HG02678 (cell line): ENCODE measurements at regions not wholly inside any gene's neighbourhood (a gene's known extent, or its start where the extent isn't known, plus 50 kb on each side); places are given as distances from the start of the nearest gene placed in this dataset.
A peak's percentile ranks its signal among the peaks of the same experiment; 100 is the strongest.
"Not testable (repeated sequence)": the region's sequence is repeated elsewhere in the genome, so short reads cannot be mapped to it uniquely, and the experiment has no call there.

ENCODE experiments used
- ATAC-seq: cut with Tn5 transposase; IDR thresholded peaks from one replicate; pipeline ENCODE4 v1.9.1; 2021; ENCODE audit warnings: mild to moderate bottlenecking, moderate library complexity; ENCODE audit not compliant: unreplicated experiment

DNA sequence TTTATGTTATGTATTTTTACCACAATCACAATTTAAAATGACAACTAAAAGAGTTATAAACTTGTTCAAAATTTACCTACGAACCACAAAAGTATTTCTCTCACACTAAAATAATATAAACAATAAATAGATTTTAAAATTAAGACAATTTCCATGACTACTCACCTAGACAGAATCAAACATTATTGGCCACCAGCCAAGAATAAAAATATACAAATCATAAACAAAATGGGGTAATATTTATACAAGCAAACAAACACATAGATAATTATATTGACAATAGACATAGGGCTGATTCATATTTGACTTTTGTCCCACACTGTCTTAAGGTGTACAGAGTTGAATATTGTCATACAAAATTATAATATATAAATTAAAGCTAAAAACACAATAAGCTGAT is 119.6 kb upstream of the ZNF92 start:
- ATAC-seq = no peak

DNA sequence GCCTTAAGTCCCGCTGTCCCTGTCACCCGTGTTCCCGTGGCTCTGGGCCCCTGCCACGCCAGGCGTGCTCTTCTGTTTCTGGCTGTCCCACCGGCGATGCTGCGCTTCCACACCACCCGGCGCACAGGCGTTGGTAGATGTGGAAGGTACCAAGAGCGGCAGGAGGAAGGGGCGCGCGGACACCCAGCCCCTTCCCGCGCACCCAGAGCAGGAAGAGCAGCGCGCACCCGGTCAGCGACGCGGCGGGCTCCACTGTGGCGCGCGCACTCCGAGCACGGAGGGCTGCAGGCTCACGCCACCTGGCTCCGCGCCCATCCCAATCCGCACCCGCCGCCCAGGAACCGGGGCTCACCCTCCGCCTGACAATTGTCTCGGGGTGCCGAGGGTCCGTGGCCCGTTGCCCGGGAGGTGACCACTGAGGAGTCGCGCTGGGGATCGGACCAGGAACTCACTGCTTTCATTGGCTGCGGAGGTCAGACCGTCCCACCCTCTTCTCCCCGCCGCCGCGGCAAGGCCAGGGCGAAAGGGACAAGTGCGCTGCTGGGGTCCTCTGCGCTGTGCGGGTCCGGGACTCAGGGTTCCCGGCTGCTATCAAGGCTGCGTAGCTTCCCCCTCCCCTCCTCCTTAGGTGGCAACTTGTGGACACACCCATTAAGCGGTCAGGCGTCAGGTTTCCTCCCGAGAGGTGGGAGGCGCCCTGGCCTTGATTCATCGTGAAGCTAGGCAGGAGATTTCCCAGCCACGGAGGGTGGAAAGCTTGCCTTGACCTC is 121.6 kb upstream of the ZNF92 start:
- ATAC-seq = peak; percentile 74

DNA sequence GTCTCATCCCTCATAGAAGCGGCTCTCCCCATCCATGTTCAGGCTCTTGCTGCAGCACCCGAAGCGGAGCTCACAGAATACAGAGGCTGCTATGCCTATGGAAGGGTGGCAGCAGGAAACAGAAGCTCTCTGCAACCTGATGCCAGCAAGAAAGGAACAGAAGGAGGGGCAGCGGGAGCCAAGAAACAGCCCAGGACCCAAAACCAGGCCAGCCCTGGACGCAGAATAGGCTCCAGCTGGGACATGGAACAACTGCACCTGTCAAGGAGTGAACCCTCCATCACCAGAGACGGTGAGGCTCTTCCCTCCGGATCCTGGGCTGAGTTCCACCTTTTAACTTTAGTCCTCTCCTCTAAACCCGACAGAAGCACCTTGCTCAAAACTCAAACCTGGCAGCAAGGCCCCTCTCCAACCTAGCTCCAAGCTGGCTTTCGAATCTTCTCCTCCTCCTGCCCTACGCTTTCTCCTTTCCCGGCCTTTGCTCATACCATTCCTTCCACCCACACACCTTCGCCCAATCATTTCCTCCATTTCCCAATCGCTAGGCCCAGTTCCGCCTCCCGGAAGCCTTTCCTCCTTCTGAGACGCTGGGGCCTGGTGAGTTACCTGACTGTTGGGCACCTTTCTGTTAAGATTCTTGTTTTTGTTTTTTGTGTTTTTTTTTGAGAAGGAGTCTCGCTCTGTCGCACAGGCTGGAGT is 122.8 kb upstream of the ZNF92 start:
- ATAC-seq = no peak

DNA sequence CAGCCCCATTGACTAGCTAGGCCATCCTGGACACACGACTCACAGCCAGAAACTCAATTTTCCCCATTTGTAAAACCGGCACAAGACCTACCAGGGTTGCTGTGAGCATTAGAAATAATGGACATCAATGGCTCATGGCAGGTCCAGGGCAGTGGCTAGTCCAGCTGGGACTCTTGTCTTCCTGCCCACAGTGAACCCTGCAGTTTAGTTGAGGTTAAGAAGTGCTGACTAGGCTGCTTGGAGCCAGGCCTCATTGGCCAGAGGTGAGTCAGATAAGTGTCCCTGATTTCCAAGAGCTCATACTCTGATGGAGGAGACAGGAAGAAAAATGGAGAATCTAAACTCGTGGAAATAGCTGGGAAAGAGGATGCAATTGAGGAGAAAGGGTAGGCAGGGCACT is 123.4 kb upstream of the ZNF92 start:
- no peak for ATAC-seq

DNA sequence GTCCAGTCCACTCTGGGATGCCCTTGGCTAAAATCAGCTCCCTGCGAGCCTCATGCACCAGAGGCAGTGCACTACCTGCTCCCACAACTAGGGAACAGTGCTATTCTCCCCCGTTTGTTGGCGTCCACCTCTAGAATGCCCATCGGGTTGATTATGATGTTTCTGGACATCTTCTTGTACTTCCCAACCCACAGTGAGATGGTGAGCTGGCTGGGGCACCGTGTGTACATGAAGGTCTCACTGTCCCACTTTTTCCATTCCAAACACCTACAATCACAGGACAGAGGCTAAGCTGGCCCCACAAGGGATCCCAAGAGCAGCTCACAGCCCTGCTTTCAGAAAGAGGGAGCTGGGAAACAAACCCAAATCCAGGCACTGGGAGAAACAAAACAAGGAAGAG is 126.2 kb upstream of the ZNF92 start:
- no peak for ATAC-seq

DNA sequence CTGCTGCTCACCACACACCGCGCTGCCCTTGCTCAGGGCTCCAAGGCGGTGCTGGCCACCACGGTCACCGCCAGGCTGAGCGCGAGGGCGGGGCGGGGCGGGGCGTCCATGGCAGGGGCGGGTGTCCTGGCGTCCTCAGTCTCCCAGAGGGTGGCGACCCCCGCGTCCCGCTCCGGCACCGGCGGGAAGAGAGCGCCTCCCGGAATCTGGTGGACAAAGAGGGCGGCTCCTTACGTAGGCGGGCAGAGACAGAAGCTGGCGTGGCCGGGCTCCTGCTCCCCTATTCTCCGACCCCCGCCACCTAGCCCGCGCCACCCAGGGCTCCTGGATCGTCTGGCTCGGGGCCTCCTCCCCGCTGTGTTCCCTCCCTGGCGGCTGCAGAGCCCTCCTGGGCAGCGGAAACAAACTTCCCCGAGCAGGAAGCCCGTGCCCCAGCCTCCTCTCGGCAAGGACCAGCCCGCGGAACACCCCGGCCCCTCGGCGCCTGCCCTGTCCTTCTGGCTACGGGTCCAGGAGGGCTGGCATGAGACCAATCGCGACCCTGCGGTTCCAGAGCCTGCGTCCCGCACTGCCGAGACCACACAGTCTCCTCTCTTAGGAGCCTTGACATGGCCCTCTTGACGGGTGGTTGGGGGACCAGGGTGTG is 133.8 kb upstream of the ZNF92 start:
- ATAC-seq = no peak

DNA sequence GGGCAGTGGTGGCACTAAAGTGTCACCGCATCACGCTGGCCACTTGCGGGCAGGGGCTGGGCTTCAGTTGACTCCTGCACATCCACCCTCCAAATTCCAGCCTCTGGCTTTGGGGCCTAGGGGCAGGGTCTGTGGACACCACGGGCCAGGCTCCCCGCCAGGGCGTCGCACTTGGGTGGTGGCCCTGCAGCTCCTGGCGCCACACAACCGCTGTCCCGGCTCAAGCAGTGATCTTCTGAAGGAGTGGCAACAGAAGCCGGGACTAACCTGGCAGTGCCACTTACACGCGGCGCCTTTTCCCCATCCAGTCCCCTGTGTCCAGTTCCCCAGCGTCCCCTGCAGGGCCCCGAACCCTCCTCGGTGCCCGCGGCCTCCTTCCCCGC is 134.3 kb upstream of the ZNF92 start:
- ATAC-seq = no peak

DNA sequence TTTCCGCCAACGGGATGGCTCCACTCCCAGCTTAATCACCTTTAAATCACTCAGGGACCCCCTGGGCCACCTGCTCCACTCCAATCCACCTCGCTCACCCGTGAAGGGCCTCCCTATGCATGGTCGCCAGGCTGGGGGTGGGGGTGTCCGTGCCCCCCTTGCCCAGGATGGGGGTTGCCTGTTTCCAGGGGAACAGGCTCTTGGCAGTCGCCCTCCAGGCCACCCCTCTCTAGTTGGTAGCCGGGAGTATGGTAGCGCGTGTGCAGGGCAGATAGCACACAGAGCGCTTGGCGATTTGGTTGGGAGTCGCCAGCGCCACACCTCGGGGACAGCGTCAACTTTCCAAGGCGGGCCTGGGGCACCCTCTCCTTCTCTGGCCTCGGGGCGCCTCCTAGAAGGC is 134.9 kb upstream of the ZNF92 start:
- no peak for ATAC-seq

DNA sequence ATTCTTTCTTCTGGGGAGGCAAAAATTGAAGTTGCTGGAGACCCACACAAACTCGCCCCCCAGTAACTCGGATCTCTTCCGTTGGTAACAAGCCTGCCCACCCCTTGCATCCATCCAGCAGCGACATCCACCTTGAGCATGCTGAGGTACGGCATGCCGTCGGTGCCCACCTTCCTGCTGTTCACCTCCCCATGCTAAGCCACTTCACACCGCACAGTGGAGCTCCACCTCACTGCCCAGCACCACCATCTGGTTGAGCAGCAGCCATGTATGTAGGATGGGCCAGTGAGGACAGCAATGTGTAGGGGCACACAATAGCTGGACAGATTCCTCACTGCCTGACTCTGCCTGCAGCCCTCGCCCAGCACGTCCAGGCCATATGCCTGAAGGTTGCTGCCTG is 138.1 kb upstream of the ZNF92 start:
- ATAC-seq = no peak

DNA sequence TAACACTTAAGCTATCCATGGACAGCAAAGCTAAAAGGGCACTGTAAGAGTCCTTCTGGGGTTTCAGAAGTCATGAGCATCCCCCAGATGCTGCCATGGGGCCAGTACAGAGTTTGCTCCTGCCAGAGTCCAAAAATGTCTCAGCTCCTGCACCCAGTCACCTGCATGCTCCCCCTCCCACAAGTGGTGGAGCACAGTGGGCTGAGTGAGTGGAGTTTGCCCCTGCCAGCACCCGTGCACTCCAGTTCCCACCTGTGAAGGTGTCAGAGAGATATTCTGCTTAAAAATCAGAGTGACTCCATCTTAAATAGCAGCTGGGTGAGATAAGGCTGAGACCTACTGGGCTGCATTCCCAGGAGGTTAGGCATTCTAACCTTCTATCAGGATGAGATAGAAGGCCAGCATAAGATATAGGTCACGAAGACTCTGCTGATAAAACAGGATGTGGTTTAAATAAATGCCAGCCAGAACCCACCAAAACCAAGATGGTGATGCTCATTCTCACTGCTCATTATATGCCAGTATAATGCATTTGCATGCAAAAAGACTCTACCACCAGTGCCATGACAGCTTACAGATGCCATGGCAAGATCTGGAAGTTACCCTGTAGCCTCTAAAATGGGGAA is 140.1 kb upstream of the ZNF92 start:
- no peak for ATAC-seq

DNA sequence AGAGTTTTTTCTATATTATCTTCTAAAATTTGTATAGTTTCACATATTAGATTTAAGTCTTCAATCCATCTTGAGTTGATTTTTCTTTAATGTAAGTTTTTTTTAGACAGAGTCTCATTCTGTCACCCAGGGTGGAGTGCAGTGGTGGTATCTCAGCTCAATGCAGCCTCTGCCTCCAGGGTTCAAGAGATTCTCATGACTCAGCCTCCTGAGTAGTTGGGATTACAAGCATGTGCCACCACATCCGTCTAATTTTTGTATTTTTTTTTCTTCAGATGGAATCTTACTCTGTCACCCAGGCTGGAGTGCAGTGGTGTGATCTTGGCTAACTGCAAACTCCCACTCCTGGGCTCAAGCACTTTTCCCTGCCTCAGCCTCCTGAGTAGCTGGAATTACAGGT is 143.4 kb upstream of the ZNF92 start:
- ATAC-seq = no peak

DNA sequence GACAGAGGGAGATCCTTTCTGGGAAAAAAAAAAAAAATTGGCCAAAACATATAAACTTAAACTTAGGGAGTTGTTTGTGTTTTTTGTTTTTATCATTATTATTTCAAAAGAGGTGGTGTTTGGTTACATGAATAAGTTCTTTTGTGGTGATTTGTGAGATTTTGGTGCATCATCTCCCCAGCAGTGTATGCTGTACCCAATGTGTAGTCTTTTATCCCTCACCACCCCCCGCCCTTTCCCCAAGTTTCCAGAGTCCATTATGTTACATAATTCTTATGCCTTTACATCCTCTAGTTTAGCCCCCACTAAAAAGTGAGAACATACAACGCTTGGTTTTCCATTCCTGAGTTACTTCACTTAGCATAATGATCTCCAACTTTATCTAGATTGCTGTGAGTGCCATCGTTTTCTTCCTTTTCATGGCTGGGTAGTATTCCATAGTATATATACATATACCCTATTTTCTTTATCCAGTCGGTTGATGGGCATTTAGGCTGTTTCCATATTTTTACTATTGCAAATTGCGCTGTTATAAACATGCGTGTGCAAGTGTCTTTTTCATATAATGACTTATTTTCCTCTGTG is 148.1 kb upstream of the ZNF92 start:
- ATAC-seq = no peak

DNA sequence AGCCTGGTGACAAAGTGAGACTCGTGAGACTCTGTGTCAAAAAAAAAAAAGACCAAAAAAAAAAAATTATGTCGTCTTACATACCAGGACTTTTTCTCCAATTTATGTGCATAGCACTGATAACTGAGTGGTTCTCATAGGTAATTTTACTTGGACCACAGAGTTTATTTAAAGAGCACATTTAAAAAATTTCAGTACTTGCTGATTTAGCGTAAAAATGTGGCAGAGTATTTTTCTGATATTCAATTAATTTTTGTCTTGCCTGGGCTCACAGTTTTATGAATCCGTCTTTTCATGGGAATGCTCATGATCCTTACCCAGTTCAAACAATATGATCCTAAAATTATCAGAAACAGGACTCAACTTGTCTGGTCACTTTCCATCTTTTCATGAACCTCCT is 151.0 kb upstream of the ZNF92 start:
- no peak for ATAC-seq

DNA sequence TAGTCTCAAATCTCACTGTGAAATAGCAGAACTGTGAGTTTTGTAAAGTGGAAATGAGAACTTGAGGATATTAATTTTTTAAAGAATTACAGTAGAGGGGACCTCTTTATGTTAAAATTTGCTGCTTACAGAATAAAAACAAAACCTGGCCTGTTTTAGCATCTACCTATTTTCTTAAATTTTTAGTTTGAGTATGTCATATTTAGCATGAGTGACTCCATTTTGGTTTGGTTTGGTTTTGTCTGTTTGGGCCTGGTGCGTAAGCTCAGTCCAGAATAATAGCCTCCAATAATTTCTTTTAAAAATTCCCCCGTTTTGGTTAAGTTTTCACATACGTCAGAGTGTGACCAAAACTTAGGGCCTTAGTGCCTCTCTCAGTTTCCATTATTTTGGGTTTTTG is 152.0 kb upstream of the ZNF92 start:
- no peak for ATAC-seq

DNA sequence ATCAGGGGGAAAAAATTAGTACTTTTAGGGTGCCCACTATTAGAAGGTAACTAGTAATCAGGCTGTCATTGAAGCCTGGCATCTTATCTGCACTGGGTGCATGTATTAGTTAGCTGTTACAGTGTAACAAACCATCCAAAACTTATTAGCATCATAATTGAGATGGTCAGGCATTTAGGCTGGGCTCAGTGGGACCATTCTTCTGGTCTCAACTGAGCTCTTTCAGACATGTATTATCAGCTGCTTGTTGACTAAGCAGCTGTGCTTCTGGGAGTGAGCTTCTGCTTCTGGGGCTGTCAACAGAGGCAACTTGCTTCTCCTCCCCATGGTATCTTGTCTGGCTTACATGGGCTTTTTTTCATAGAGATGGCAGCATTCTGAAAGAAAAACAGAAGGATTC is 154.0 kb upstream of the ZNF92 start:
- no peak for ATAC-seq

DNA sequence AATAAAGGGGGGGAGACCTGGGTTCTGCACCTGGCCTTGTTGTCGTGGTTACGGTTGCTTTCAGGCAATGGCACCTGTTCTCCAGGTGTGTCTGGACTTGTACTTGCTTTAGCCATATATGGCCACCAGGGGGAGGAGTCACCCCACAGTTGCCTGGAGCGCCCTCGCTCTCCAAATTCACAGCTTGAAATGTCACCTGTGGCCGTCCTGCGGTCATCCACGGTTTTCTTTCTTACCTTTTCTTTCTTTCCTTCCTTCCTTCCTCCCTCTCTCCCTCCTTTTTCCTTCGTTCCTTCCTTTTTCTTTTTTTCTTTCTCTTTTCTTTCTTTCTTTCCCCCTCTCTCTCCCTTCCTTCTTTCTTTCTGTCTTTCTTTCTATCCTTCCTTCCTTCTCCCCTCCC is 157.2 kb upstream of the ZNF92 start:
- peak; percentile 78 for ATAC-seq

DNA sequence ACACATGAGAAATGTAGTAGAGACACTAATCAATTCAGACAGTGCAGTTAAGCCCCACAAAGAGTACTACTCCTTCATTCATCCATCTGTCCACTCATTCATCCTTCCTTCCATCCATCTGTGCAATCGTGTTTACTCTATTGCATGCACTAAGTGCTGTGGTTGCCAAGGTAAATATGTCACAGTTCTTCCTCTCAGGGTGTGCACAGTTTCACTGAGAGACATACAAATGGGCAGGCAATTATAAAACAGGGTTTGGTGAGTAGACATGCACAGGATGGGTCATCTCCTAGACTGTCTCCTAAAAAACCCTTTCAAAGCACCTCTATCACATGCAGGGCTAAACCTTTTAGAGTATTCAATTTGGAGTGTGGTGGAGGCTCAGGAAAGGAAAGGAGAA is 160.4 kb upstream of the ZNF92 start:
- not testable (repeated sequence) for ATAC-seq

DNA sequence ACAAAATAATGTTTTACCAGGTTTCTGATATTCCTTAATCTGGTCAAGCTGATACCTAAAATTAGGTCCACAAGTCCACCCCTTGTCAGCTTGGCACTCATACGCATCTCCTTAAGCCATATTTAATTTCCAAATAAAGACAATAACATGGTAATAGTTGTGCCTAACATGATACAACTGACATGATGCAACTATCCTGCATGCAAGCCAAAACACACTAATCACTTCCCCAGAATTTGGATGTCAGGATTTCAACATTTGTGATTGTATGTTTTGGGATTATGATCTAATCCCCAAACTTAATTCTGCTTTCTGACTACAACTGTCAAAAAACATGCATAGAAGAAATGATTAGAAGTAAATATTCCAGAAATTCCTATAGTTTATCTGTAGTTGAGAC is 174.4 kb upstream of the ZNF92 start:
- not testable (repeated sequence) for ATAC-seq

DNA sequence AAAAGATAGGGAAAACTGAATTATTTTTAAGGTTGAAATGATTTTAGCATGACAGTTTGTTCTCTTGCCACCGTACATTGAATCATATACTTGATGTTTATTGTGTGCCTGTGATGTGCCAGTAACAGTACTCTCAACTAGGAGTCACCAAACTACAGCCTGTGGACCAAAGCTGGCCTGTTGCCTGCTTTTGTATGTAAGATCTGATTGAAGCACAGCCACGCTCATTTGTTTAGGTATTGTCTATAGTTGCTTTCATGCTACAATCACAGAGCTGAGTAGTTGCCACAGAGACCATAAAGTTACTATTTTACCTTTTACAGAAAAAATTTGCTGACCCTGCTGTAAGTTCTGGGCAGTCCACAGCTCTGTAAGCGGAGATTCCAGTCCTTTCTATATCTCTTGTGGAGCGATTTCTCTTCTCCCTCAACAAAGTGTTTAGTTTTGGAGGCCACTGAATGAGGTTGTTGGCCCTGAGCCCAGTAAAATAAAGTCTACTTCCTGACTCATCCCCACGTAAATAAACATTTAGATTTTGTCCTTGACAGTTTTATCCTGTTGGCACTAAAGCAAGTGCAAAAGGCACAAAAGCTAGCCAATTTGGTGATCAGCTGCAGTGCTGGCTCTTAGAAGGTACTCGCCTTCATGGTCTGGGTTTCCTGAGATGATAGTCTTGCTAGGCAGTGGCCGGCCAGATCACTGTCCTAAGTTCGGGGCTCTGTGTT is 180.2 kb upstream of the ZNF92 start:
- ATAC-seq = not testable (repeated sequence)

DNA sequence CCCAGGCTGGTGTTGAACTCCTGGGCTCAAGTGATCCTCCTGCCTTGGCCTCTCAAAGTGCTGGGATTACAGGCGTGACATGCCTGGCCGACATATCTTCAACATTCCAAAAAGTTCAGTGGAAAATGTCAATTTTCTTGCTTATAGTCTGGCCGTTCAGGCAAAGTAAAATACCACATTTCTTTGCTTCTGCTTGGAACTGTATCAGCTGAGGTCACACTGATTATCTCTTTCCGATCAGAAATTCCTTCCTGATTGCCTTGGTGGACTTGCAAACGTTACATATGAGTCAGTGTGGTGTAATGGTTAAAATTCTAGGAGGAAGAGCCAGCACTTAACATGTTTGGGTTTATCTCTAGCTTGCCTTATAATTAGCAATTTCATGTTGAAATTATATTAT is 170.6 kb upstream of the ERV3-1 start:
- ATAC-seq = not testable (repeated sequence)

DNA sequence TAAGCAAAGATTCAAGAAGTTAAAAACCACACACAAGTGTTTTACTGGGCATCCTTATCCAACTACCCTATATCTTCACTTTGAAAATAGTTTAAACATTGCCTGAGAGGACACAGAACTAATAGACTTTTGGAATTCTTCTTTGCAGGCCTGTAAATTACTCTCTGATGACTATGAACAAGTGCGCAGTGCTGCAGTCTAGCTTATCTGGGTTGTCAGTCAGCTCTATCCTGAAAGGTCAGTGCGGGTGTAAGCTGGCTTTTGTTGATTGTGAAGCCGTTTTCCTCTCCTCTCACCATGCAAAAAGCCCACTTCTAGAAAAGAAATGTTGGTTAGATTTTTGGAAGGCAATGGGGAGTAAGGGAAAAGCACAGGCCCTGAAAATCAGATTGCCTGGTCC is 143.6 kb upstream of the ERV3-1 start:
- ATAC-seq = not testable (repeated sequence)
